GM19455 (cell line): ENCODE measurements at regions not wholly inside any gene's neighbourhood (a gene's known extent, or its start where the extent isn't known, plus 50 kb on each side); places are given as distances from the start of the nearest gene placed in this dataset.
"Not testable (repeated sequence)": the region's sequence is repeated elsewhere in the genome, so short reads cannot be mapped to it uniquely, and the experiment has no call there.

Experiments
- ATAC-seq: cut with Tn5 transposase; IDR thresholded peaks from one replicate; pipeline ENCODE4 v1.9.1; 2021; ENCODE audit not compliant: unreplicated experiment

DNA sequence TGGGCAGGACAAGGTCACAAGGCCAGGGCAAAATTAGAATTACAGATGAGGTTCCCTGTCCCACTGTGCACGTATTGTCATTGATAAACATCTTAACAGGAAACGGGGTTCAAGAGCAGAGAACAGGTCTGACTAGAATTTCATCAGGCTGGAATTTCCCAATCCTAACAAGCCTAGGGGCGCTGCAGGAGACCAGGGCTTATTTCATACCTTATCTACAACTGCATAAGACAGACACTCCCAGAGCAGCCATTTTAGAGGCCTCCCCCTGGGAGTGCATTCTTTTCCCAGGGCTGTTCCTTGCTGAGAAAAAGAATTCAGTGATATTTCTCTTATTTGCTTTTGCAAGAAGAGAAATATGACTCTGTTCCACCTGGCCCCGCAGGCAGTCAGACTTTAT lies 244.8 kb downstream of the DAD1 start:
- ATAC-seq, result not testable (repeated sequence)

- ATAC-seq, result no peak
Observed at GRCh38 chr14:22341049-22341448, 248.0 kb downstream of the DAD1 start.

GRCh38 chr14:22338917-22339715 lies 249.9 kb downstream of the DAD1 start:
- ATAC-seq, result no peak

- no peak for ATAC-seq
Observed at GRCh38 chr14:22338381-22338780, 250.6 kb downstream of the DAD1 start.

GRCh38 chr14:22337938-22338337 lies 251.1 kb downstream of the DAD1 start:
- no peak for ATAC-seq

- ATAC-seq, result no peak
Observed at GRCh38 chr14:22337521-22337920, 251.5 kb downstream of the DAD1 start.

GRCh38 chr14:22336031-22336430 lies 253.0 kb downstream of the DAD1 start:
- no peak for ATAC-seq

GRCh38 chr14:22334627-22335026 lies 254.4 kb downstream of the DAD1 start:
- ATAC-seq, result no peak

- ATAC-seq, result no peak
Observed at GRCh38 chr14:22334275-22334577, 254.8 kb downstream of the DAD1 start.

GRCh38 chr14:22333422-22334274 lies 255.4 kb downstream of the DAD1 start:
- ATAC-seq, result no peak

DNA sequence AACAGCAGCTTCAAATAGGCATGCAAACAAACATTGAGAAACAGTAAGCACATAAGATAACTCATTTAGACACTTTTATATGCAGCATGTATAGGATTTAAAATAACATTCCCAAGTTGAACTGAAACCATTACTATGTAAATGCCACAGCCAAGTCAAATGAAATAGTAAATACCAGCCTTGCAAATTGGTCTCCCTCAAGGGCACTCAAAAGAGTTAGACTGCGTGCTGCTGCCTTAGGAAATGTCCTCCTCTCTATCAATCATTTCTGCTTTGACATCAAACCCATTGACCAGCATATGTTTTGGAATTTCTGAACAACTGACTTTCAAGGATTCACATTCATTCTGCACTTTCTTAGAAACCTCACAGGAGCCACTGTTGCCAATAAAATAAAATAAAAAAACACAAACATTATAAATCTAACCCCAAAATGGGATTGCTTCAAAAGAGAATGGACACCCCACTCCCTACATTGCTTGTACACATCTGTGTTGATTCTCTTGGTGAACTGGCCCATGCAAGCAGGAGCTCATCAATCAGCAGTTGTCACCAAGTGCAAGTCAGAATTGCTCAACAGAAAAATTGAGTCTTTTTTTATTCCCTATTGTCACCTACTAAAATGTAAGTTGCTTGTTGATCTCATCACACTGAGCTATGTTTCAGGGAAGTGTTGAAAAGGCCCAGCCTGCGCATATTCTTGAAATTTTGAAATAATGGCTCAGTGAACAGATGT lies 256.2 kb downstream of the DAD1 start:
- ATAC-seq, result no peak

GRCh38 chr14:22329371-22329770 lies 259.7 kb downstream of the DAD1 start:
- no peak for ATAC-seq

DNA sequence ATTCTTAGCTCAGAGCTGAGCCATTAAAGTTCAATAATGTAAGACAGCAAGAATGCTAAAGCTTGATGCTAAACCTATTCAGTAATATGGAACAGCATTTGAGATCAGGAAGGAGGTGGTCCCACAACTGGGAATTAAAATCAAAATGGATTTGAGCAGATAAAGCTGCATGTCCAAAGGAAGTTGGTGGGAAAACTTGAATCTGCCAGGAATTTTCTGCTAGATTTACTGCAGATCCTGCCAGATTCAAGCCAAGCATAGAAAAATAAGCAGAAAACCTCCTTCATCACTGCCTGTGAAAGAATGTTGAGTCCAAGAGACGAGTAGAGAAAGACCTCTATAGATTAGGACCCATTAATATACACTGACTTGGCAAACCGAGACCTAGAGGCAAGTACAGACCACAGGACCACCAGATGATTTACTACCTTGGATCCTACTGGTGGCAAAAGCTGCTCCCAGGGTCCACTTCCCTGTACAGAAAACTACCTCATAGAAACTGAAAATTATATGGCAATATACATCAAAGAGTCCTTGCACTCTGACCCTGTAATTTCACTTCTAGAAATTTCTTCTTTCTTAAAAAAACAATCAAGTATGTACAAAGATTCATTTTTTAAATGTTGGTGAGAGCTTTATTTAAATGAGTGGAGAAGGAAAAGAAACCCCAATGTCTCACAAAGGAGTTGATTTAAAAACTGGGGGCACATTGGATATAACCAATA lies 263.2 kb downstream of the DAD1 start:
- ATAC-seq, result no peak

- no peak for ATAC-seq
Observed at GRCh38 chr14:22320362-22320750, 268.7 kb downstream of the DAD1 start.

DNA sequence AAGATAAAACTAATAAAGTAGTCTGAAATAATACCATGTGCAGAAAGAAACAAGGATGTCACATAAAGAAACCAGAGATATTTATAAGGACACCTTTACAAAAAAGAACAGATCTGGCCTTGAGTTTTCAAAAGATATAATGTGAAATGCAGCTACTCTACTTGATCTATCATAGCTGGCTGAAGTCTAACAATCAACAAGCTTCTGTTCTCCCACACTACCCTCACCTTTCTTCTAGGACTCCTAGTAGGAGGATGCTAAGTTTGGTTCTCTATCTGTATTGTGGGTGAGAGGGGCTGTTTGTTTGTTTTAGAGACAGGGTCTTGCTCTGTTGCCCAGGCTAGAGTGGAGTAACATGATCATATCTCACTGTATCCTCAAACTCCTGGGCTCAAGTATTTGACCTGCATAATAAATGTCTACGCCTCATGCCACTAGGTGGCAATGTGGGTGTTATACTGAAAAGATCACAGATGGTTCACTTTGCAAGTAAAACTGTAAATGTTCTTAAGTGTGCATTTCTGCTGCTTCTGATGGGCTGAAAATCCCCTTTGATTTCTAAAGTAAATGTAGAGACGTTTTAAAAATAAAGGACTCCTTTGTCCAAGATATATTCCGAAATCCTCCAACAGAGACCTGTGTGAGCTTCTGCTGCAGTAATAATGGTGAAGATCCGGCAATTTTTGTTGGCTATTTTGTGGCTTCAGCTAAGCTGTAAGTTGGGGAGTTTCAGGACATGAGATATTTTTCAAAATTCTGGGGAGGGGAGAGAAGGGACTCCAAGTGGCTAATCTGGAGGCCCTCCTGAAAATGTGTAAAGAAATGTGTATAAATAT lies 269.3 kb downstream of the DAD1 start:
- no peak for ATAC-seq

GRCh38 chr14:22318951-22319350 lies 270.1 kb downstream of the DAD1 start:
- ATAC-seq, result no peak

GRCh38 chr14:22316473-22316872 lies 272.6 kb downstream of the DAD1 start:
- ATAC-seq, result no peak

- ATAC-seq, result no peak
Observed at GRCh38 chr14:22315336-22315735, 273.7 kb downstream of the DAD1 start.

GRCh38 chr14:22314183-22314820 lies 274.7 kb downstream of the DAD1 start:
- ATAC-seq, result no peak
